GM12873 (cell line): ENCODE measurements at regions not wholly inside any gene's neighbourhood (a gene's known extent, or its start where the extent isn't known, plus 50 kb on each side); places are given as distances from the start of the nearest gene placed in this dataset.

Source experiments
- CTCF ChIP-seq: IDR thresholded peaks from 2 replicates; pipeline ENCODE4 v1.5.1; 2012; ENCODE audit warnings: low read depth, mild to moderate bottlenecking, moderate library complexity, low read length, control low read depth; ENCODE audit not compliant: insufficient read depth; ENCODE audit errors: missing control alignments

- TF ChIP-seq CTCF: no peak
Observed at GRCh38 chr5:92652756-92653155, 928.3 kb downstream of the NR2F1-AS1 start.

- peak; percentile 3 for TF ChIP-seq CTCF
Observed at GRCh38 chr5:92644266-92644886, 936.6 kb downstream of the NR2F1-AS1 start.

- TF ChIP-seq CTCF: no peak
Observed at GRCh38 chr5:92641031-92641962, 939.7 kb downstream of the NR2F1-AS1 start.

- no peak for TF ChIP-seq CTCF
Observed at GRCh38 chr5:92640340-92640739, 940.7 kb downstream of the NR2F1-AS1 start.

GRCh38 chr5:92637960-92638359, 943.1 kb downstream of the NR2F1-AS1 start:
- no peak for TF ChIP-seq CTCF

GRCh38 chr5:92637247-92637646, 943.8 kb downstream of the NR2F1-AS1 start:
- no peak for TF ChIP-seq CTCF

GRCh38 chr5:92635001-92635461, 946.0 kb downstream of the NR2F1-AS1 start:
- TF ChIP-seq CTCF: no peak
